GM21576 (cell line): ENCODE measurements at regions not wholly inside any gene's neighbourhood (a gene's known extent, or its start where the extent isn't known, plus 50 kb on each side); places are given as distances from the start of the nearest gene placed in this dataset.

ENCODE experiments used
- ATAC-seq: cut with Tn5 transposase; IDR thresholded peaks from one replicate; pipeline ENCODE4 v1.9.1; 2021; ENCODE audit warnings: mild to moderate bottlenecking, moderate library complexity; ENCODE audit not compliant: unreplicated experiment

DNA sequence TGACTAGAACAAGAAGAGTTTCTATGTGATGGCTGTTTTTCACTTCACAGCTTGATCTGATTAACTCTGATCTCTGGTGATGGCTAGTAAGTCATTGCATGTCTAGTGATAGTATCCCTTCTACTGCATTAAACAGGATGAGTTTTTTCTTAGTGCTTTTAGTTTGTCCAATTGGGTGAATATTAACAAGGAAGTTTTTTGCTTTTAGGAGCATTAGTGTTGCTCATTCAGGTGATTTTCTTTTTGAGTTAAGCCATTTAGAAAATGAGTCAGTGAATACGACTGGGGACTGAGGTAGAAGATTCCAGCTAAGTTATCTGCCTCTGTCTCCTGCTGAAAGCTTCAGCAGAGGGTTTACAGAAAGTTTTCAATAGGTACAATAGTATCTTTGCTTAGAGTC is 306.7 kb downstream of the PIK3C3 start:
- no peak for ATAC-seq

DNA sequence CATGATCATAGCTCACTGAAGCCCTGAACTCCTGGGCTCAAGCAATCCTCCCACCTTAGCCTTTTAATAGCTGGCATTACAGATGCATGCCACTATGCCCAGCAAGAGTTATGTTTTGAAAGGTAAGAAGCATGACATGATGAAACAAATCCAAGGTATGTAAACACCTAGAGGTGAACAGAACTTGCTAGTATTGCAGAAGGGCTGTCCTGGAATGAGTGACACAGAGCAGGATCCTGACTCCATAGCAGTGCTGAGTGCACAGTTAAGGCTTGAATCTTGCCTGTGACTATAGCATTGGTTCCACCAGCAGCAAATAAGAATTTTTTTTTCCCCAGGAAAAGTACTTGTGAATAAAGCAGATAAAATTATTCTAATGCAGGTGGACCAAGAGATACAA is 309.5 kb downstream of the PIK3C3 start:
- no peak for ATAC-seq

DNA sequence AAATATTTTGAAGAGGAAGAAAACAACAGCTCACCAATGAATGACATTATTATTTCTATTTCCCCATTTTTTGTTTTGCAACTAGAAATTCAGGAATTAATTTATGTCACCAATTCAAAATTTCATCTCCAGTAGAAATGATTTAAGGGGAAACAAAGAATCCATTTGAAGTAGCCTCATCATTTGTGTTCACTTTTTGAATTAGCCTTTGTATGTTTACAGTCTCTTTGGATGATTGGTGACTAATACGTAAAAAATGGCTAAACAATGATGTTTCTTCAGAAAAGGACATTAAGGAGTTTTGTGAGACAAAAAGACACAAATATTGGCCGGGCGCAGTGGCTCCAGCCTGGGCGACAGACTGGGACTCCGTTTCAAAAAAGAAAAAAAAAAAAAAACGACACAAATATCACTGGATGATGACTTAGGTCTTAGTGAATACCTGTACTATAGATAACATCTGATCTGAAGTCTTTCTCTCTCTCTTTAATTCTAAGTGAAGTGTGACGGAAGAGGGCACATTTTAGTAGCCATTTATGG is 313.2 kb downstream of the PIK3C3 start:
- no peak for ATAC-seq

- no peak for ATAC-seq
Observed at GRCh38 chr18:42268798-42269197, 313.8 kb downstream of the PIK3C3 start.

DNA sequence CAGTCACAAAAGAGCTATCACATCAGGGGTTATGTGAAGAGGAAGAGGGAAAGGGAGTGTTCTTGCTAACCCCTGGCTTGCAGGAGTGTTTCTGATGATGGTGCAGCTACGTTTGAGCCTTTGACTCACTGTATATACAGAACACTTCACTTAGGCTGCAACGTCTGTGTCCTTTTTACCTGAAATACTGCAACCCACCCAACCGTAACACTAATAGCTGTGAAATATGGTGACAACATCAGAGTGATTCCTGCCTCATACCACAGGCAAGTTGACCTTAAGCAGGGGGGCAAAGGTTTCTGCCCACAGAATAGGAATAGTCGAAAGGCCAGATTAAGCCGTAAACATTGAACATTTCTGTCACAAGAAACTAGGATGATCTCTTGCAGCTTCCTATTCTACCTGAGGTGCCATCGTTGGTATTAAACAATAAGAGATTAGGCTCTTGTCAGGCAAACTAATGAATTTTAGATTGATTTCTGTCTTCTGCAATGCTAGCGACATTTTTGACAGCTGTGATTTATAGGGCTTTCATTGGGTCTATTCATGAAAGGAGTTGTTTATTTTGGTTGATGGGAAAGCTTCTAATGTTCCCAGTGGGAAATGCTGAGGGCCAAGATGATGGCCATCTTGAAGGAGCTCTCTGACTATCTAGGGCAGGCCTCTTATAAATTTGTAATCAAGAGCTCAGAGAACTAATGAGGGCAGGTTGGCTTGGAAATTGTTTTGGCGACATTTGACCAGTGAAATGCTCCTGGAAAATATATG is 316.8 kb downstream of the PIK3C3 start:
- ATAC-seq = no peak

GRCh38 chr18:42274488-42275137 is 319.6 kb downstream of the PIK3C3 start:
- peak; percentile 47 for ATAC-seq

DNA sequence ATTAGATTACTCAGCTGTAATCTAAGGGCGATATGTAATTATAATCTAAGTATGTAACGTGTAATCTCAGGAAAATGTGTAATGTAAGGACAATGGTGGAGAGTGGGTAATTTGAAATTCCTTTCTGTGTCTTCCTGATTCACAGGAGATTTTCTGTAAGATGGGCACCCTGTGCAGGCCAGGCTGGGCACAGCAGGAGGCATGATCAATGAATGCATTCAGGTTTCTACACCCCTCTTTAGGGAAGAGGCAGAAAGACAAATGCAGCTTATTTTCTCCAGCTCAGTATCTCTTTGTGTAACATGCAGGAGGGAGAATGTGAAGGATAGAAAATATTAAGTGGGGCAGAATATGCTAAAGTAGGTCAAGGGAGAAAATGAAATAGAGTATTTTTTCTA is 320.1 kb downstream of the PIK3C3 start:
- no peak for ATAC-seq

DNA sequence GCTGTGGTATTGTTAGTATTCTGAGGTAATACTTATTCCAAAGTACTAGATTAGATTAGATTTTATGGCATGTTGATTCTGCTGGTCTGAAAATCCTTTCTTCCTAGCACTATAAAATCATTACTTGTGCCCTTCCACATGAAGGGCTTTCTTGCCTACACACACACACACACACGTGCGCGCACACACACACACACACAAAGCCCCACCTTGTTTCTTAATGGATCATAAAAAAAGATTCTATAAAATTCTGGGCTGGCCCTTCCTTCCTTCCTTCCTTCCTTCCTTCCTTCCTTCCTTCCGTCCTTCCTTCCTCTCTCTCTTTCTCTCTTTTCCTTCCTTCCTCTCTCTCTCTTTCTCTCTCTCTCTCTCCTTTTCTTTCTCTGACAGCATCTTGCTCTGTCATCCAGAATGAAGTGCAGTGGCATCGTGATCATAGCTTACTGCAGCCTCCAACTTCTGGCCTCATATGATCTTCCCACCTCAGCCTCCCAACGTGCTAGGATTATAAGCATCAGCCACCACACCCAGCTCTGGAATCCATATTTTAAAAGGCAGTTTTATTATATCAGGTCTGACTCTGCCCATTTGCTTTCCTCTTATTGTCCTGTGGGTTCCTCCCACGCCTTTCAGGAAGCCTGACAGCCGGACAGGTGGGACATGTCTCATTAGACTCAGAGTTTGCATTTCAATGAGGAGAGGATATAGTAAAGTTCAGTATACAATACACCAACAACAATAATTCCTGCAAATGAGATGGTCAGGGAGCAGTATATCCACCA is 321.1 kb downstream of the PIK3C3 start:
- ATAC-seq = no peak

GRCh38 chr18:42281124-42281523 is 326.1 kb downstream of the PIK3C3 start:
- ATAC-seq = no peak

GRCh38 chr18:42281851-42282250 is 326.8 kb downstream of the PIK3C3 start:
- ATAC-seq = no peak

- no peak for ATAC-seq
Observed at GRCh38 chr18:42287047-42287446, 332.0 kb downstream of the PIK3C3 start.

DNA sequence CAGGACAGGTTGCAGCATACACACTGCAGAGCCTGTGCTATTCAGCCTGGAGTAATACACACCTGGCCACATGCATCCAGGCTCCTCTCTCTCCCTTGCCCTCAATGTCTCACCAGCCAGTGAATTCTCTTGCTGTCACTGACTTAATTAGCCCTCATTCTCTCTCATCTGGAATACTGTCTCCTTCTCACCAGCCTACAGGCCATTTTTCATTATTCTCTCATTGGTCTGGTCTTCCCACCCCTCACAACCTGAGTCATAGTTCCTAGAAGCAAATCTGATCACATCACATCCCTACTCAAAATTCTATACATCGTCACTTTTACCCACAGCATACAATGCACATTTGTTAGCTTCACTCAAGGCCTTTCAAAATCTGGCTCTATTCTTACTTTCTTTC is 333.1 kb downstream of the PIK3C3 start:
- no peak for ATAC-seq

DNA sequence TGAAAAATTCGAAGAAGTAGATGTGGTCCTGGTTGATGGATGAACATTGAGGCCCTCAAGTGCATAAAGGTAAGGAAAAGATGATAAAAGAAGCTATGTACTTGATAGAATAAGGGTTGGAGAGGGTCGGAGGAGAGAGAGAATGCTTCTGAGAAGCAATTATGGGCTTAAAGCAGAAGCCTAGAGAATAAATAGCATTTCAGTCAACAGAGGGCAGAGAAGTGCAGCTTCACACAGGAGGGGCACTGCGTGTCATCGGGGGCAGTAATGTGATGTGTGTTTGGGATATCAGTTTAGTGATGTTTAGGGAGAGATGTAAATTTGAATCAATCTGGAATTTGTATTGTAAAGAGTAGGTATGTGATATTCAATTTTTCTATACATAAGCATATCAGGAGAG is 334.5 kb downstream of the PIK3C3 start:
- ATAC-seq = no peak

DNA sequence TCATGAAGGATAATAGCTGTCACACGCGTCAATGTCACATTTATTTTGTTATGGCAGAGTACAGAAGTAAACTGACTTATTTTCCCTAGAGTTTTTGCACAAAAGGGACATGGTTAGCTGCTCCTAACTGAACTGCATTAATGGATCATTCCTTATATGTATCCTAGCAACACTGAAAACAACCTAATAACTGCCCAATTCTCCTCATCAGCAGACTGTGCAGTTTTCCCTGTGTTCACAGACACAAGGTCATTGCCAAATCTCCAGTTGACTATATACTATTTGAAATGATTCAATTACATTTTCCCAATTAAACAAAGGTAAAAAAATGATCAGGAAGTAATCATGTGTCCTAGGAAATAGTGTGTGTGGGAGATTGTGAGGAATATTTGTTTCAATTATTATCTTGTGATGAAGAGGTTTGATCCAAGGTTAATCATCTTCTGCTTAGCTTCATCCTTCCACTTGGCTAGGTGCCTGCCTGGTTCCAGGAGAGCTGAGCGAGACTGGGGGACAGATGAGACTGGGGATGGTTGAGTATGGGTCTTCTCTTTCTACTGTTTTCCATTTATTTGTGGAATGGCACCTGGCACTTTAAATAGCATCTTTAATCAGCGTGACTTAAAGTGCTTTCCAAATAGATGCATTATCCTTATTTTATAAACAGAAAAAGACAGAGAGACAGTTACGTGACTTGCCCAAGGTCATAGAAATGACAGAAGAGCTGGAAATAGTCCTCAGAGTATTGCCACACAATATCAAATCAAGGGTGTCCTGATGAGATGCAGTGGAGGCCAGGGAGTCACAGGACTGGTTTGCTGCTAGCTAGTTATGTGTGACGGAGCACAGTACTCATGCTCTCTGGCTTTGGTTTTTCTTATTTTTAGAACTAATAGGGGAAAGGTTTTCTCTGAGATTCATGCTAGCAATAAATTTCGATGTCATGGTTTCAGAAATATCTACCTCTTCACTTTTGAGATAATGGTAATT is 335.6 kb downstream of the PIK3C3 start:
- ATAC-seq = no peak

DNA sequence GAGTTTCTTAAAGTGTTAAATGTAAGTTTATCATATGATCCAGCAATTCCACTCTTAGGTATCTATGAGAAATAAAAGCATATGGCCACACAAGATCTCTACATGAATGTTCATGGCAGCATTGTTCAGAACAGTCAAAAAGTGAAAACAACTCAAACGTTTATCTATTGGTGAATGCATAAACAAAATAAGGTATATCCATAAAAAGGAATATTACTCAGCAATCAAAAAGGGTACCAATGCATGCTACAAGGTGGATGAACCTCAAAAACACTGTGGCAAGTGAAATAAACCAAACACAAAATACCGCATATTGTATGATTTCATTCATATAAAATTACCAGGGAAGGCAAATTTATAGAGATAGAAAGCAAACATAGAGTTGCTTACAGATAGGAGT is 337.6 kb downstream of the PIK3C3 start:
- no peak for ATAC-seq

DNA sequence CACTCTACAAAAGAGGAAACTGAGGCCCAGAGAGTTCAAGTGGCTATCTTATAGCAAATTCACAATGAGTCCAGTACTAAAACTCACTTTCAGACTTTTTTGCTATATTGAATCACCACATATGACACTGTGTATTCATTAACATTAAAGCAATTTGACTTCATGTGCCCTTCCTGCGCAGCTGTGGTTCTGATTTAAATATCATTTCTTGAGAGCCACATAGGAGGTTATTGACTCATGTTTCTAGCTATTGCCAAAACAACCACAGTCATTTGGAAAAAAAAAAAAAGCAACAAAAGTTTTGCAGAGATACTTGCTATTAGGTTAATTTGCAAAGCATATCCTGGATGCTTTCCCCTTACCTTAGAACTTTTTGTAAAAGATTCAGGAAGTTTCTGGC is 341.2 kb downstream of the PIK3C3 start:
- ATAC-seq = no peak

DNA sequence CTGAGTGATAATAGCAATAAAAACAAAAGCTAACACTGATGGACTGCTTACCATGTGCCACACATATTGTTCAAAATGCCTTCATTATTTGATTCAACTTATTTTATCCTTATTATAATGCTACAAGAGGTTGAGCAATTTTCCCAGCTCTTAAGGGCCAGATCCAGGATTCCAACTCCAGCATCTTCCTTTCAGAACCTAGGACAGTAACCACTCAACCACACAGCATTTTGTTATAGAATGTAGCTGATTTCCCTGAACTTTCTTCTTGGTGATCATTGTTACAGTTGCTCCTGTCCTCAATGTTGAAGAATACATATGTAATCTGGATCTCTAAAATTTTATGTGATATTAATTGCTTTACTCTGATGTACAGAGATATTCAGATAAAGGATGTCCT is 341.7 kb downstream of the PIK3C3 start:
- ATAC-seq = no peak

DNA sequence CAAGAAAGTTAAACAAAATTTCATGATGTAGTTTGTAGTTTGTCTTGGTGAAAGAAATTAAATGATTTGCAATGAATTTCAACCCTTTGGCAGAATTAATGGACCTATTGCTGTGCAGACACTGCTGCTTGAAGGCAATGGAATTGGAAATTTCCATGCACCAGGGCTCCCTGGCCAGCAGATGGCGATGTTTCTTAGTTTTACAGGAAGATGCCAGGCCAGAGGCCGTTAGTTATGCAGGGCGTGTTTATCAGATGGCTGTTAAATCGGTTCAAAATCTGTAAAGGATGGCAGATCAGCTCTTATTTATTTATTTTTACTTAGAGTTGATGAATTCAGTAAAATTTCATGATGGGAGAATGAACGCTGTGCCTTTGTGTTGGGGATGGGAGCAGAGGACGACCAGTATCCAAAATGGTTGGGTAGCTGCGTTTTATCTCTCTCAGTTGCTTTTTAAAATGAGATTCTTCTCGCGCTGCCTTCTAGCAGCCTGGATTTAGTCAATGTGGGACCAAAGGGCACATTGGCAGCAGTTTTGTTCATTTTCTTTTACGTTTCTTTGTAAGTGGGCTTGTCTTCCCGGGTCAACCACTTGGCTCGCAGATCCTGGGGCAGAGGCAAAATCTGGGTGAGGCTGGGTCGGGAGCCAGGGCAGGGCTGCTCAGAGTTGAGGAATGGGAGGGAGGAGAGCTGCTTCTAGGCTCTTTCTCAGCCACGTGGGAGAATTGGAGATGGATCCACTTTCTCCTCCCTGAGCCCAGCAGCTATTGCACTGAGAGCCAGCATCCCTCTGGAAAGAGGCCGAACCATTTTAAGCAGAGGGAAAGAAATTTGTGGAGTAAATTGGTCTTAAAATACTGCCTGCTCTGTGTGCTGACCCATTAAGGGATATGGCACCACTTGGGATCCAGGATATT is 344.0 kb downstream of the PIK3C3 start:
- peak; percentile 91 for ATAC-seq

- no peak for ATAC-seq
Observed at GRCh38 chr18:42305869-42306593, 351.0 kb downstream of the PIK3C3 start.
